ENCODE measurements at regions not wholly inside any gene's neighbourhood (a gene's known extent, or its start where the extent isn't known, plus 50 kb on each side); places are given as distances from the start of the nearest gene placed in this dataset.

DNA sequence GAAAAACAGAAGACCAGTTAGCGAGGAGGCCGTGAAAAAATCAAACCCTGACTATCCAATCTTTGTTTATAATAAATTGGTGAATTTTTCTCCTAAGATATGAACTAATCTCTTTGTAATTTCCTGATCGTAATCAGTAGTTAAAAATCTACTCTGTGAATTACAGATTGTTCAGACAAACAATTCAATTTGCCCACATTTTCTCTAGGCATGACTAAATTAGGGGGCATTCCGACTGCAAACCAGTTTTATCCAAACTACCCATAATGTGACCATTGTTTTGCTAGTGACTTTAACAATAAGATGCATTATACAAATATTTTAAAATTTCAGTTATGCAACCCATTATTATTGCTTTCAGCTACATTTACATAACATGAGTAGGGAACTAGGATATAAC, 546.9 kb upstream of the ADAMTS5 start:
- TF ChIP-seq, protein P1, sequence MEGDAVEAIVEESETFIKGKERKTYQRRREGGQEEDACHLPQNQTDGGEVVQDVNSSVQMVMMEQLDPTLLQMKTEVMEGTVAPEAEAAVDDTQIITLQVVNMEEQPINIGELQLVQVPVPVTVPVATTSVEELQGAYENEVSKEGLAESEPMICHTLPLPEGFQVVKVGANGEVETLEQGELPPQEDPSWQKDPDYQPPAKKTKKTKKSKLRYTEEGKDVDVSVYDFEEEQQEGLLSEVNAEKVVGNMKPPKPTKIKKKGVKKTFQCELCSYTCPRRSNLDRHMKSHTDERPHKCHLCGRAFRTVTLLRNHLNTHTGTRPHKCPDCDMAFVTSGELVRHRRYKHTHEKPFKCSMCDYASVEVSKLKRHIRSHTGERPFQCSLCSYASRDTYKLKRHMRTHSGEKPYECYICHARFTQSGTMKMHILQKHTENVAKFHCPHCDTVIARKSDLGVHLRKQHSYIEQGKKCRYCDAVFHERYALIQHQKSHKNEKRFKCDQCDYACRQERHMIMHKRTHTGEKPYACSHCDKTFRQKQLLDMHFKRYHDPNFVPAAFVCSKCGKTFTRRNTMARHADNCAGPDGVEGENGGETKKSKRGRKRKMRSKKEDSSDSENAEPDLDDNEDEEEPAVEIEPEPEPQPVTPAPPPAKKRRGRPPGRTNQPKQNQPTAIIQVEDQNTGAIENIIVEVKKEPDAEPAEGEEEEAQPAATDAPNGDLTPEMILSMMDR (IDR thresholded peaks at IDR 0.05), result no peak
- TF ChIP-seq TCF7L2 (IDR thresholded peaks at IDR 0.05; ENCODE audit: low read depth, low read length) (no peak), POLR2AphosphoS5 (IDR thresholded peaks at IDR 0.05; ENCODE audit: low read depth, low read length) (no peak), SIN3A (IDR thresholded peaks at IDR 0.05; ENCODE audit: borderline replicate concordance, insufficient read depth, low read depth, low read length) (no peak)
- TF ChIP-seq, protein P2, sequence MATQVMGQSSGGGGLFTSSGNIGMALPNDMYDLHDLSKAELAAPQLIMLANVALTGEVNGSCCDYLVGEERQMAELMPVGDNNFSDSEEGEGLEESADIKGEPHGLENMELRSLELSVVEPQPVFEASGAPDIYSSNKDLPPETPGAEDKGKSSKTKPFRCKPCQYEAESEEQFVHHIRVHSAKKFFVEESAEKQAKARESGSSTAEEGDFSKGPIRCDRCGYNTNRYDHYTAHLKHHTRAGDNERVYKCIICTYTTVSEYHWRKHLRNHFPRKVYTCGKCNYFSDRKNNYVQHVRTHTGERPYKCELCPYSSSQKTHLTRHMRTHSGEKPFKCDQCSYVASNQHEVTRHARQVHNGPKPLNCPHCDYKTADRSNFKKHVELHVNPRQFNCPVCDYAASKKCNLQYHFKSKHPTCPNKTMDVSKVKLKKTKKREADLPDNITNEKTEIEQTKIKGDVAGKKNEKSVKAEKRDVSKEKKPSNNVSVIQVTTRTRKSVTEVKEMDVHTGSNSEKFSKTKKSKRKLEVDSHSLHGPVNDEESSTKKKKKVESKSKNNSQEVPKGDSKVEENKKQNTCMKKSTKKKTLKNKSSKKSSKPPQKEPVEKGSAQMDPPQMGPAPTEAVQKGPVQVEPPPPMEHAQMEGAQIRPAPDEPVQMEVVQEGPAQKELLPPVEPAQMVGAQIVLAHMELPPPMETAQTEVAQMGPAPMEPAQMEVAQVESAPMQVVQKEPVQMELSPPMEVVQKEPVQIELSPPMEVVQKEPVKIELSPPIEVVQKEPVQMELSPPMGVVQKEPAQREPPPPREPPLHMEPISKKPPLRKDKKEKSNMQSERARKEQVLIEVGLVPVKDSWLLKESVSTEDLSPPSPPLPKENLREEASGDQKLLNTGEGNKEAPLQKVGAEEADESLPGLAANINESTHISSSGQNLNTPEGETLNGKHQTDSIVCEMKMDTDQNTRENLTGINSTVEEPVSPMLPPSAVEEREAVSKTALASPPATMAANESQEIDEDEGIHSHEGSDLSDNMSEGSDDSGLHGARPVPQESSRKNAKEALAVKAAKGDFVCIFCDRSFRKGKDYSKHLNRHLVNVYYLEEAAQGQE (IDR thresholded peaks at IDR 0.05; ENCODE audit: insufficient read depth in 1 of 2, low read depth in 2 of 2, low read length in 1 of 2), result no peak
- intact Hi-C loops (cut with micrococcal nuclease; ENCODE audit: unreplicated experiment), result no loop called here
- POLR2A ChIA-PET, result no interaction called here

DNA sequence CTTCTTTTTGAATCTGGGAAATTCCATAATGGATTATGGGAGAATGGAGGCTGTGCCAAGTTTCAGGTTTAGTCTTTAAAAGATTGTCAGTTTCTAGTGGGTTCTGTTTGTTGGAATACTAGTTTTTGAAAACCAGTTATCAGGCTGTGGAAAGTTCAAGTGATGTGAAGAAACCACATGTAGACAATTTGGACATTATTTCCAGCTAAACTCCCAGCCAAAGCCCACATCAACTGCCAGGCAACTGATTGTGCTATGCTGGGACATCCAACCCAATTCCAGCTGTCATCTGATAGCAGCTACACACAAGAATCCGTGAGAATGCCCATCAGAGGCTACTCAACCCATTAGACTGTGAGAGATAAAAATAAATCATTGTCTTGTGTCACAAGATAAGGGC, 546.1 kb upstream of the ADAMTS5 start:
- no TSS peak for BruUV-seq (replicated peaks)
- no peak overlapping the region for H3K27ac ChIP-seq (ENCODE audit: low read length)
- DNase-seq (ENCODE audit: low read depth, low spot score) (no peak), ATAC-seq (no peak)
- intact Hi-C loops (cut with micrococcal nuclease; ENCODE audit: unreplicated experiment) (no loop called here), in situ Hi-C loops (cut with HindIII; ENCODE audit: low pct_unique_long_range_greater_than_20kb, low sequenced_read_pairs) (no loop called here)
- TF ChIP-seq POLR2AphosphoS5 (IDR thresholded peaks at IDR 0.05; ENCODE audit: low read depth, low read length) (no peak), SIN3A (IDR thresholded peaks at IDR 0.05; ENCODE audit: borderline replicate concordance, insufficient read depth, low read depth, low read length) (no peak), TCF7L2 (IDR thresholded peaks at IDR 0.05; ENCODE audit: low read depth, low read length) (no peak)
- TF ChIP-seq, protein P2 (IDR thresholded peaks at IDR 0.05; ENCODE audit: insufficient read depth in 1 of 2, low read depth in 2 of 2, low read length in 1 of 2), result no peak
- TF ChIP-seq, protein P1 (IDR thresholded peaks at IDR 0.05), result no peak
- ChIA-PET POLR2A (no interaction called here), CTCF (no interaction called here)
- no peaks in the 10 kb centered on the region for H3K27me3 ChIP-seq (ENCODE audit: control insufficient read depth, insufficient read depth, low read length)
- H3K36me3 ChIP-seq (ENCODE audit: control insufficient read depth, insufficient read depth, low read length), result no peaks in the 10 kb centered on the region
- no peak overlapping the region for H3K4me3 ChIP-seq (ENCODE audit: low read depth in 2 of 2, low read length in 2 of 2)
- H3K4me1 ChIP-seq (ENCODE audit: control insufficient read depth, insufficient read depth, low read length), result no peaks in the 10 kb centered on the region
- H3K9me3 ChIP-seq (ENCODE audit: control insufficient read depth, insufficient read depth, low read depth, low read length), result no peaks in the 10 kb centered on the region

More for the DNA sequence above, 546.9 kb upstream of the ADAMTS5 start:
- CTCF ChIA-PET, result no interaction called here
- BruUV-seq (replicated peaks), result no TSS peak
- DNase-seq (ENCODE audit: low read depth, low spot score) (no peak), ATAC-seq (no peak)
- no peaks in the 10 kb centered on the region for H3K4me1 ChIP-seq (ENCODE audit: control insufficient read depth, insufficient read depth, low read length)
- no peaks in the 10 kb centered on the region for H3K9me3 ChIP-seq (ENCODE audit: control insufficient read depth, insufficient read depth, low read depth, low read length)
- H3K27me3 ChIP-seq (ENCODE audit: control insufficient read depth, insufficient read depth, low read length), result no peaks in the 10 kb centered on the region
- in situ Hi-C loops (cut with HindIII; ENCODE audit: low pct_unique_long_range_greater_than_20kb, low sequenced_read_pairs), result no loop called here
- no peak overlapping the region for H3K4me3 ChIP-seq (ENCODE audit: low read depth in 2 of 2, low read length in 2 of 2)
- H3K36me3 ChIP-seq (ENCODE audit: control insufficient read depth, insufficient read depth, low read length), result no peaks in the 10 kb centered on the region
- H3K27ac ChIP-seq (ENCODE audit: low read length), result no peak overlapping the region
